Endothelial cell of umbilical vein (primary cell): ENCODE measurements at regions not wholly inside any gene's neighbourhood (a gene's known extent, or its start where the extent isn't known, plus 50 kb on each side); places are given as distances from the start of the nearest gene placed in this dataset.

Source experiments
- BruUV-seq: library from RNA; stranded (reverse); fragments of 400-500 nt; replicated peaks from 2 replicates; lab custom pipeline; 2021; lab: Mats Ljungman, UMichigan
- CTCF ChIA-PET: fragments of 300-600, 350-600 bp; sonication (Branson Sonifier 250); formaldehyde crosslinking; loops from one replicate; lab custom pipeline; 2021; ENCODE audit warnings: antibody characterized with exemption, inconsistent platforms; lab: Charles Lee
- POLR2A ChIA-PET: fragments of 300-600, 350-600 bp; sonication (Branson Sonifier 250); formaldehyde crosslinking; loops from one replicate; lab custom pipeline; 2021; ENCODE audit warnings: antibody characterized with exemption, inconsistent platforms; lab: Charles Lee
- DNase-seq: peaks from one replicate; pipeline ENCODE4 v3.0.0-alpha.2; 2011; ENCODE audit warnings: low read depth, low spot score
- FAIRE-seq: peaks from 2 replicates; lab custom pipeline; 2011; peaks lifted over from hg19 to GRCh38; lab: Jason Lieb, UNC
- H2AFZ ChIP-seq: 2 replicates; pipeline ENCODE4 v1.6.0; 2012; ENCODE audit warnings: low read depth, low read length, control low read depth, inconsistent platforms
- H3K27ac ChIP-seq: 2 replicates; pipeline ENCODE4 v1.5.1; 2011; ENCODE audit warnings: low read depth, mild to moderate bottlenecking, control low read depth, low read length, moderate library complexity; ENCODE audit not compliant: insufficient read depth
- H3K27me3 ChIP-seq, 2 experiments: 2 replicates each; pipeline versions ENCODE4 v1.6.0 to v1.6.1; 2011; ENCODE audit warnings: low read length in 2 of 2, mixed read lengths in 1 of 2; ENCODE audit not compliant: control insufficient read depth in 2 of 2, insufficient read depth in 2 of 2
- H3K36me3 ChIP-seq, 2 experiments: 2 replicates in 1 of 2; 3 replicates in 1 of 2; pipeline ENCODE4 v1.5.1; 2011; ENCODE audit warnings: low read length in 2 of 2, mild to moderate bottlenecking in 1 of 2, moderate library complexity in 1 of 2; ENCODE audit not compliant: control insufficient read depth in 2 of 2, insufficient read depth in 2 of 2; ENCODE audit errors: extremely low read depth in 1 of 2
- H3K4me1 ChIP-seq: 3 replicates; pipeline ENCODE4 v1.5.1; 2011; ENCODE audit warnings: mild to moderate bottlenecking, low read length; ENCODE audit not compliant: control insufficient read depth, insufficient read depth; ENCODE audit errors: extremely low read depth
- H3K4me2 ChIP-seq: 2 replicates; pipeline ENCODE4 v1.6.1; 2011; ENCODE audit warnings: low read length, control low read depth, mixed read lengths; ENCODE audit not compliant: insufficient read depth
- H3K4me3 ChIP-seq, 3 experiments: fragments of 200-600 bp in 1 of 3; sonication (generic), shearing (Covaris generic) in 1 of 3; replicated peaks in 1 of 3; 2 replicates each; pipeline ENCODE4 v1.5.1; 2011 to 2016; ENCODE audit warnings: control low read depth in 3 of 3, low read length in 3 of 3, mild to moderate bottlenecking in 2 of 3, inconsistent platforms in 1 of 3, low read depth in 1 of 3, moderate library complexity in 1 of 3; ENCODE audit not compliant: insufficient read depth in 1 of 3
- H3K79me2 ChIP-seq: 2 replicates; pipeline ENCODE4 v1.6.0; 2012; ENCODE audit warnings: low read length, inconsistent platforms; ENCODE audit not compliant: control insufficient read depth, insufficient read depth
- H3K9ac ChIP-seq: replicated peaks from 2 replicates; pipeline ENCODE3; 2011; ENCODE audit warnings: low read length, control low read depth; ENCODE audit not compliant: insufficient read depth; ENCODE audit errors: extremely low read depth
- H3K9me1 ChIP-seq: replicated peaks from 3 replicates; pipeline ENCODE4 v1.6.0; 2011; ENCODE audit warnings: mild to moderate bottlenecking, low read length; ENCODE audit not compliant: control insufficient read depth, insufficient read depth; ENCODE audit errors: extremely low read depth
- H3K9me3 ChIP-seq: replicated peaks from 2 replicates; pipeline ENCODE4 v1.5.1; 2012; ENCODE audit warnings: low read length, inconsistent platforms; ENCODE audit not compliant: control insufficient read depth, insufficient read depth
- H4K20me1 ChIP-seq: replicated peaks from 2 replicates; pipeline ENCODE3; 2011; ENCODE audit warnings: mild to moderate bottlenecking, low read length; ENCODE audit not compliant: control insufficient read depth, insufficient read depth; ENCODE audit errors: extremely low read depth
- EZH2 ChIP-seq: IDR thresholded peaks from 2 replicates; pipeline ENCODE4 v1.6.1; 2012; ENCODE audit warnings: borderline replicate concordance, low read depth, mild to moderate bottlenecking, moderate library complexity, low read length, inconsistent platforms; ENCODE audit not compliant: severe bottlenecking
- FOS ChIP-seq: IDR thresholded peaks from 2 replicates; pipeline ENCODE4 v1.6.1; 2011; ENCODE audit warnings: mild to moderate bottlenecking, low read length, moderate library complexity, borderline replicate concordance; ENCODE audit not compliant: insufficient read depth
- JUN ChIP-seq: IDR thresholded peaks from 2 replicates; pipeline ENCODE4 v1.6.1; 2011; ENCODE audit warnings: borderline replicate concordance, low read depth; ENCODE audit not compliant: insufficient read length, insufficient read depth
- MYC ChIP-seq: IDR thresholded peaks from one replicate; pipeline ENCODE4 v1.6.1; 2011; ENCODE audit warnings: mild to moderate bottlenecking, low read depth, low read length
- POLR2A ChIP-seq: IDR thresholded peaks from 2 replicates; pipeline ENCODE4 v1.6.1; 2012; ENCODE audit warnings: low read depth, mild to moderate bottlenecking, control low read depth, low read length
- POLR2AphosphoS5 ChIP-seq: IDR thresholded peaks from 2 replicates; pipeline ENCODE4 v1.6.1; 2012; ENCODE audit warnings: low read depth, mild to moderate bottlenecking, control low read depth, low read length, moderate library complexity; ENCODE audit not compliant: insufficient read depth
- dilution Hi-C: fragments of 300-500 bp; cut with MboI; formaldehyde crosslinking; loops from one replicate; pipeline ENCODE4 v1.15.0; 2019; ENCODE audit warnings: low sequenced_read_pairs; ENCODE audit not compliant: extremely low pct_ligation_motif_present
- intact Hi-C: fragments of 100-400 bp; cut with micrococcal nuclease; formaldehyde crosslinking; loops from one replicate; pipeline ENCODE4 v1.10.0; 2022
- TF ChIP-seq, protein P1 (sequence below), 2 donors: IDR thresholded peaks; 1 replicate in 1 of 2; 2 replicates in 1 of 2; pipeline ENCODE4 v1.5.1; 2011; ENCODE audit warnings: low read length in 2 of 2, mild to moderate bottlenecking in 2 of 2, moderate library complexity in 2 of 2, control low read depth in 1 of 2, inconsistent platforms in 1 of 2, low read depth in 1 of 2; ENCODE audit not compliant: insufficient read depth in 1 of 2; ENCODE audit errors: extremely low read depth in 1 of 2
- TF ChIP-seq, protein P2 (sequence below): IDR thresholded peaks from 2 replicates; pipeline ENCODE4 v1.6.1; 2011; ENCODE audit not compliant: insufficient read depth, insufficient read length

DNA sequence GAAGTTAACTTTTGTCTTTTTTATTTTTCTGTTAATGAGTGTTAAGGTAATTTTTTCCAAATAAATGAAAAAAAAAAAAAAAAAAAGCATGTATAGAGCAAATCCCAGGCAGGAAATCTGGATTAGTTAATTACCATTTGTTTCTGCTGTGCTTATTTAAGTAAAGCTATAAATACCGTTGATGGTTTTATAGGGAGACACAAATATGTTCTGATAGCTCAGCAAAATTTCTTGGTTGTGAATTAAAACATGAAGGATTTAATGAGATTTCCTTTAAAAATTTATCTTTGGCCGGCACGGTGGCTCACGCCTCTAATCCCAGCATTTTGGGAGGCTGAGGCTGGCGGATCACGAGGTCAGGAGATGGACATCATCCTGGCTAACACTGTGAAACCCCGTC is 189.4 kb downstream of the CD109 start:
- Histone ChIP-seq H3K9me1 (no peaks in the 10 kb centered on the region), H3K9me3 (no peaks in the 10 kb centered on the region), H3K36me3 (no peaks in the 10 kb centered on the region), H2AFZ (no peak overlapping the region), H3K4me1 (peaks cover 2% of the 10 kb centered on the region), H3K4me3 (no peak overlapping the region), H3K4me2 (no peak overlapping the region), H4K20me1 (no peaks in the 10 kb centered on the region), H3K9ac (no peak overlapping the region), H3K27me3 (no peaks in the 10 kb centered on the region), H3K79me2 (no peaks in the 10 kb centered on the region), H3K27ac (no peak overlapping the region)
- intact Hi-C loops (no loop called here), dilution Hi-C loops (no loop called here)
- TF ChIP-seq, protein P1, sequence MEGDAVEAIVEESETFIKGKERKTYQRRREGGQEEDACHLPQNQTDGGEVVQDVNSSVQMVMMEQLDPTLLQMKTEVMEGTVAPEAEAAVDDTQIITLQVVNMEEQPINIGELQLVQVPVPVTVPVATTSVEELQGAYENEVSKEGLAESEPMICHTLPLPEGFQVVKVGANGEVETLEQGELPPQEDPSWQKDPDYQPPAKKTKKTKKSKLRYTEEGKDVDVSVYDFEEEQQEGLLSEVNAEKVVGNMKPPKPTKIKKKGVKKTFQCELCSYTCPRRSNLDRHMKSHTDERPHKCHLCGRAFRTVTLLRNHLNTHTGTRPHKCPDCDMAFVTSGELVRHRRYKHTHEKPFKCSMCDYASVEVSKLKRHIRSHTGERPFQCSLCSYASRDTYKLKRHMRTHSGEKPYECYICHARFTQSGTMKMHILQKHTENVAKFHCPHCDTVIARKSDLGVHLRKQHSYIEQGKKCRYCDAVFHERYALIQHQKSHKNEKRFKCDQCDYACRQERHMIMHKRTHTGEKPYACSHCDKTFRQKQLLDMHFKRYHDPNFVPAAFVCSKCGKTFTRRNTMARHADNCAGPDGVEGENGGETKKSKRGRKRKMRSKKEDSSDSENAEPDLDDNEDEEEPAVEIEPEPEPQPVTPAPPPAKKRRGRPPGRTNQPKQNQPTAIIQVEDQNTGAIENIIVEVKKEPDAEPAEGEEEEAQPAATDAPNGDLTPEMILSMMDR (IDR thresholded peaks at IDR 0.05; ENCODE audit: extremely low read depth in 1 of 2, insufficient read depth in 1 of 2, low read depth in 1 of 2, low read length in 2 of 2): no peak
- TF ChIP-seq POLR2A (no peak), POLR2AphosphoS5 (no peak), EZH2 (no peak), MYC (no peak), FOS (no peak), JUN (no peak)
- TF ChIP-seq, protein P2, sequence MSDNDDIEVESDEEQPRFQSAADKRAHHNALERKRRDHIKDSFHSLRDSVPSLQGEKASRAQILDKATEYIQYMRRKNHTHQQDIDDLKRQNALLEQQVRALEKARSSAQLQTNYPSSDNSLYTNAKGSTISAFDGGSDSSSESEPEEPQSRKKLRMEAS: no peak
- no TSS peak for BruUV-seq
- ChIA-PET POLR2A (no interaction called here), CTCF (interaction anchor here (0.6 to 1.4 kb wide), 2 partner anchors 429 to 1324 kb away, joined by 3 to 4 read pairs; no protein-coding TSS in a partner anchor)
- no peak for FAIRE-seq
- no peak for DNase-seq
